HL-60 (cell line): ENCODE measurements at regions not wholly inside any gene's neighbourhood (a gene's known extent, or its start where the extent isn't known, plus 50 kb on each side); places are given as distances from the start of the nearest gene placed in this dataset.

Experiments
- CTCF ChIP-seq: IDR thresholded peaks from one replicate; pipeline ENCODE4 v1.5.1; 2011; ENCODE audit warnings: low read length, control low read depth, inconsistent platforms; ENCODE audit not compliant: insufficient read depth
- GABPA ChIP-seq: IDR thresholded peaks from 2 replicates; pipeline ENCODE4 v1.6.1; 2012; ENCODE audit warnings: low read depth
- SPI1 ChIP-seq: IDR thresholded peaks from 2 replicates; pipeline ENCODE4 v1.6.1; 2012; ENCODE audit warnings: low read depth, mild to moderate bottlenecking, borderline replicate concordance

- TF ChIP-seq CTCF (no peak), GABPA (no peak), SPI1 (no peak)
Measured at GRCh38 chrX:22424919-22425318, 152.2 kb downstream of the CBLL2 start.
